ENCODE measurements at regions not wholly inside any gene's neighbourhood (a gene's known extent, or its start where the extent isn't known, plus 50 kb on each side); places are given as distances from the start of the nearest gene placed in this dataset.

DNA sequence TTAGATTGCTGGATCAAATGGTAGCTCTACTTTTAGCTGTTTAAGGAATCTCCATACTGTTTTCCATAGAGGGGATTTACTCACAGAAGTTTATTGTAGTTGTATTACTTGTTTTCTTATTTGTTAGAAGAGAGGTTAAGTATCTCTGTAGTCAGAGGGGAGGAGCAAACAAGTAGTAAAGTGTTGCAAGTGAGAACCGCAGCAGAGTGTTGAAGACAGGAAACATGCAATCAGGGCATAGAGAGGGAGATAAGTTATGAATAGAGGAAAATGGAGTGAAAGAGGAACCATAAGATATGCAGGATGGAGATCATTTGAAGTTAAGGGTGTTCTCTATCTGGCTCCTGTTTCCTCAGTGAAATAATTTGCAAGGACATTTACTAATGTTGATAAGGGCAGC lies 331.4 kb upstream of the TMEM229A start:
- Histone ChIP-seq H3K4me3 (replicated peaks in 1 of 3; ENCODE audit: insufficient read depth in 1 of 3, low read depth in 2 of 3, low read length in 3 of 3) (no peak overlapping the region), H3K4me2 (ENCODE audit: low read depth, low read length) (no peak overlapping the region), H3K79me2 (ENCODE audit: insufficient read depth, low read length) (no peaks in the 10 kb centered on the region), H3K27ac (ENCODE audit: extremely low read length, insufficient read depth, low read length) (no peak overlapping the region), H3K9me3 (ENCODE audit: low read length) (no peaks in the 10 kb centered on the region), H3K4me1 (ENCODE audit: insufficient read depth, low read length) (no peaks in the 10 kb centered on the region), H3K36me3 (replicated peaks in 1 of 2; ENCODE audit: control insufficient read depth in 1 of 2, insufficient read depth in 2 of 2, low read length in 2 of 2) (no peaks in the 10 kb centered on the region), H4K20me1 (ENCODE audit: insufficient read depth, low read length) (no peaks in the 10 kb centered on the region), H2AFZ (ENCODE audit: low read length) (no peak overlapping the region), H3K9ac (ENCODE audit: insufficient read depth, low read depth, low read length) (no peak overlapping the region), H3K27me3 (ENCODE audit: control insufficient read depth in 1 of 2, insufficient read depth in 2 of 2, low read length in 2 of 2) (no peaks in the 10 kb centered on the region)
- intact Hi-C loops (cut with micrococcal nuclease; ENCODE audit: unreplicated experiment) (no loop called here), in situ Hi-C loops (cut with HindIII; ENCODE audit: extremely low pct_ligation_motif_present, low pct_unique_long_range_greater_than_20kb) (no loop called here)
- FAIRE-seq (no peak), DNase-seq (ENCODE audit: low spot score) (no peak), ATAC-seq (no peak)
- ChIA-PET CTCF (ENCODE audit: low intra/inter-chr PET ratio, low total read pairs) (no interaction called here), POLR2A (no interaction called here)
- WGBS (ENCODE audit: low lambda C conversion rate): 3% methylated on average over 1 of the region's 1 CpG
- TF ChIP-seq HOXA7 (CRISPR knock-in tag; IDR thresholded peaks at IDR 0.05): no peak
- no peak for TF ChIP-seq ISL2 (CRISPR knock-in tag; IDR thresholded peaks at IDR 0.05)
- TF ChIP-seq, protein P1, sequence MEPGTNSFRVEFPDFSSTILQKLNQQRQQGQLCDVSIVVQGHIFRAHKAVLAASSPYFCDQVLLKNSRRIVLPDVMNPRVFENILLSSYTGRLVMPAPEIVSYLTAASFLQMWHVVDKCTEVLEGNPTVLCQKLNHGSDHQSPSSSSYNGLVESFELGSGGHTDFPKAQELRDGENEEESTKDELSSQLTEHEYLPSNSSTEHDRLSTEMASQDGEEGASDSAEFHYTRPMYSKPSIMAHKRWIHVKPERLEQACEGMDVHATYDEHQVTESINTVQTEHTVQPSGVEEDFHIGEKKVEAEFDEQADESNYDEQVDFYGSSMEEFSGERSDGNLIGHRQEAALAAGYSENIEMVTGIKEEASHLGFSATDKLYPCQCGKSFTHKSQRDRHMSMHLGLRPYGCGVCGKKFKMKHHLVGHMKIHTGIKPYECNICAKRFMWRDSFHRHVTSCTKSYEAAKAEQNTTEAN (CRISPR knock-in tag; conservative IDR thresholded peaks at IDR 0.05): no peak
- no peak for TF ChIP-seq ZNF101 (CRISPR knock-in tag; IDR thresholded peaks at IDR 0.05; ENCODE audit: borderline replicate concordance, low read depth)
- no peak for TF ChIP-seq ZMYM2 (CRISPR knock-in tag; IDR thresholded peaks at IDR 0.05)
- TF ChIP-seq AKNA (CRISPR knock-in tag; IDR thresholded peaks at IDR 0.05; ENCODE audit: borderline replicate concordance): no peak
- no peak for TF ChIP-seq MED13 (CRISPR knock-in tag; IDR thresholded peaks at IDR 0.05)
- no peak for TF ChIP-seq ATAD3A (CRISPR knock-in tag; IDR thresholded peaks at IDR 0.05)
- TF ChIP-seq, protein P2, sequence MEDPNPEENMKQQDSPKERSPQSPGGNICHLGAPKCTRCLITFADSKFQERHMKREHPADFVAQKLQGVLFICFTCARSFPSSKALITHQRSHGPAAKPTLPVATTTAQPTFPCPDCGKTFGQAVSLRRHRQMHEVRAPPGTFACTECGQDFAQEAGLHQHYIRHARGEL (CRISPR knock-in tag; IDR thresholded peaks at IDR 0.05): no peak
- no peak for TF ChIP-seq GATAD2A (CRISPR knock-in tag; IDR thresholded peaks at IDR 0.05)
- TF ChIP-seq ZNF264 (CRISPR knock-in tag; IDR thresholded peaks at IDR 0.05): no peak
- BruUV-seq (replicated peaks): no TSS peak
